ENCODE measurements at regions not wholly inside any gene's neighbourhood (a gene's known extent, or its start where the extent isn't known, plus 50 kb on each side); places are given as distances from the start of the nearest gene placed in this dataset.

DNA sequence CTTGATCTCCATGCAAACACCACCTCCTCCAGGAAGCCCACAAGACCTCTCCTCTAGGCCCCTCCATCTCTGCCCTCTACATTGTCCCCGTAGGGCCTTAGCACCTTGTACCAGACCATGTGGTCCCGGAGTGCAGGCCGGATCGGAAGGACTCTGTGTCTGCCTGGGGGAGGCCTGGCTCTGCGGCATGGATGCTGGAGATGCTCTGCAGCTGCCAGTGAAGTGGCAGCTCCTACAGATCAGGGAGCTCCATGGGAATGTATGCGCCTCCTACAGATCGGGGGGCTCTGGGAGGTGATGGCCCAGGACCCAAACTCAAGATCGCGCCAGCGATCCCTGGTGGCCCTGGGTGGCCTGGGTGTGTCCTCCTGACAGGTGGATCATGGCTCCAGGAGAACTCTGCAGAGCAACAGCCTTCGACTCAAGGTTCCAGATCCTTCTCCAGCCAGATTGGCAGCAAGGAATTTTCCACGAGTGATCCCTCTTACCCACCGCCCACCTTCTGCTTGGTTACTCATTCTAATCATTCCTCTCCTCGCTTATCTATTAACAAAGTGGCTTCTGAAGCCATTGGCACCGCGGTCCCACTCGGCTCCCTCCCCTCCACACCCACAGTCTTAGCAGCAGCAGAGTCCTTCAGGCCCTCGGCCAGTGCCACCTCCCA, 67.3 kb downstream of the ADRA2C start:
- TF ChIP-seq MEF2A (IDR thresholded peaks at IDR 0.05; ENCODE audit: borderline replicate concordance, low read depth): no peak
- no peak for TF ChIP-seq REST (IDR thresholded peaks at IDR 0.05; ENCODE audit: low read depth, low read length)
- no peak for TF ChIP-seq RXRA (IDR thresholded peaks at IDR 0.05; ENCODE audit: borderline replicate concordance, low read depth)
